NCI-H2171 (cell line): ENCODE measurements at regions not wholly inside any gene's neighbourhood (a gene's known extent, or its start where the extent isn't known, plus 50 kb on each side); places are given as distances from the start of the nearest gene placed in this dataset.

Experiments used
- DNase-seq: peaks from one replicate; lab custom pipeline; 2025; lab: John Stamatoyannopoulos, UW

DNA sequence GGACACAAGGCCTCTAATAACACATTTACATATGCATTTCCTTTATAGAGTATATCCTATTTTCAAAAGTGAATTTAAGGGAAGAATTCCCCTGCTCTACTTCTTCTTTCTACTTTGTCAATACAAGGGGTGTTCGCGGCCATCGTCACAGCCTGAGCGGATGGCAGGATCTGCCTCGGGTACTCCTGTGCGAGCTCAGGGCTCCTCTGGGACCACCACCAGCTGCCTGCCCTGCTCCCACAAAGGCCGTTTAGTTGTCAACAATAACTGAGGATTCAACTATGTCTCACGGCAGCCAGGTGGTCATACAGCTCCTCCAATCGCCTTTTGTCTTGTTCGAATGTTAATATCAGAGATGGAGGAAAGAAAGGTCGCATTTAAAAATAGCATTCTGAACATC is 228.2 kb upstream of the TENM3 start:
- no peak for DNase-seq

DNA sequence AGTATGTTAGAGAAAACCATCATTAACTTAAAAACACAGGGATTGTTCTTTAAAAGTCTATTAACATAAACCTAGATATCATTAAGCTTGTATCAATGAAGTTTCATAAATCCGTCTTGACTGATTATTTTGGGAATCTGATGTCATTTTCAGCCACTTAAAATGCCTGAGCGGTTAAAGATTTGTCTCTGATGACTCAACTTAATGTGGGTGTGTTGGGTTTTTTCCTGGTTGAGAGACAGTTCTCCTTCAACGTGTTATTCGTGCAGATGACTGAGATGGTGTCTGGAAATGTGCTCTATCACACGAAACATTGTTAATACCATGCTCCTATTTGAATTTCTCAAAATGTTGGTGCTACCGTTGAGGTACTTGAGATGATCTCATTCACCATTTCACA is 227.3 kb upstream of the TENM3 start:
- no peak for DNase-seq

DNA sequence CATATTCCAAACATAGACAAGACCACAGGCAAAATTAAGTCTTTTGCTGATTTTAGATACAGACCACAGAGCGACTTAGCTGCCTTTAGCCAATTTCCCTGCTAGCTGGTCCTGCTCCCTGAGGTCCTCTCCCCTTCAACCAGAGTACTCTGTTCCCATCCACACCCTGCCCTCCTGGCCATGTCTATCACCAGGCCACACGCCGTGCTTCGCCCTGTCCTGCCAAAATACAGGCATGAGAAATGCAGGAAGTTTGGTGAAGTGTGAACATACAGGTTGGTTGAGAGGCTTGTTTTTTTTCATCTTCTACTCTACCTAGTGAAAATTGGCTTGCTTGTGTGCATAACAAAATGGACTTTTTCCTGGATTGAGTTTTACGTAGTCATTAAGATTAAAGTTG is 226.2 kb upstream of the TENM3 start:
- DNase-seq, result no peak

DNA sequence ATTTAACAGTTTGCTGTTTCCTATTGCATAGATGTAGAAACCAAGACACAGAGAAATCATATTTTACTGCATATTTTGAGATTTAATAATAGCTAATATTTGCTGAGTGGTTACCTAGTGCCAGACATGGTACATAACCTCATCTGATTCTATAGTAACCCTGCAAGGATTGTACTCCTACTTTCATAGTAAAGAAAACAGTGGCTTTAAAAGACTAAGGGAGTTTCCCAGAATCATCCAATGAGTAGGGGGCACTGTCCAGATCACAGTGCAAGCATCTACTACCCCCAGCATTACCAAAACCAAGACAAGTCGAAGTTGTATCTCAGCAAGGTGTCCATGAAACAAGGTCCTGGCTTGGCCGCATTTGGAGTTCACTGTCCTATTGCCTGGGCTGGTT is 224.5 kb upstream of the TENM3 start:
- no peak for DNase-seq

DNA sequence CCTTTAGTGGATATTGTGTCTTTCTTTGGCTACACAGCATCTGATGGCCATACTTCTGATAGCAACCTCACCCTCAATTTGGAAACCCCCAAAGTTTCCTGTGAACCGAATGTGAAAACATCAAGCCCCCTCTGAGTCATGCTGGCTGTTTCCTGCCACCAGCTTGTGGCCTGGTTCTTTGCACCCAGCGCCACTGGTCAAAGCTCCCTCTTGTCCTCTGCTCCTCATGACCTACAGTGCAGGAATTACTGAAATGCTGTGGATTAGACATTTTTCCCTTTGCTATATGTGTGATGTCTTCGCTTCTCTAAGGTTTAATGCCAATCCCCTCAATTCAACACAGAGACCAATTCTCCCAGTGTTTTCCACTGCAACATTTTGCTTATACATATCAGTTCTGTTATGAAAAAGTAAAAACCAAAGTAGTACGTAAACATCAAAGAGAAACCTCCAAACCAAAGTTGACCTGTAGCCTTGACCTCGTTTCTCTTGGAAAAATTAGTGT is 224.0 kb upstream of the TENM3 start:
- DNase-seq, result no peak

DNA sequence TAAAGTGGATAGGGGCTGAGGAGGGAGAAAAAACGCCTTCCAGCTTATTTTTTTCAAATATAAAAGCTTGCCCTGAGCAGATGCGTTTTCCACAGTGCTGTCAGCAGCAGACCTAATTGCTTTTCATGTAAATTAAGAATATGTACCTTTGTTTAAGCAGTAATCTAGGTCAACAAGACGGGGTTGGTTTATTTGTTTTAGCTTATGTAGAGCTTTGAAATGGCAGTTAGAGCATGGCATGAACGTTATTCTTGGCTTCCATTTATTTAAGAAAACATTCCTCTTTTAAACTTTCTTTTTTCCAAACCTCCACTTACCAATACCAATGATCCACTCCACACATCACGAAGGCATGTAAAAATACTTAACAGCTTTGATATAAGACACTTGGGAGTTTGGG is 220.3 kb upstream of the TENM3 start:
- DNase-seq, result no peak

DNA sequence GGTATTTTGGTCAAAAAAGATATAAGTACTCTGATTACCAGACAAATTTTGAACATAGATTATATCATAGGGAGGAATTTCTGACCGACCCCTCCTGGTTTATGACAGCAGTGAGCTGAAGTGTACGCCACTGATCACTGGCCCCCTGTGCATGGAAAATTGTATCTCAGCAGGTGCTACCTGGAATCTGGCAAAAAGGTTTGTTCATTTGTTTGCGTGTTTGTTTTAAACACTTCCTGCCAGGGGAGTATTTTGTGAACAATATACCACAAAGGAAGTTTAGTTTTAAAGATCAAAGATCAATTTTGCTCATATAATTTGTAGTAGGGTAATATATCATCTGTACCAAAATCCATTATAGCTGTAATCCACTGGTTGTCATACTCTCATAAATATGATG is 219.7 kb upstream of the TENM3 start:
- DNase-seq, result no peak

DNA sequence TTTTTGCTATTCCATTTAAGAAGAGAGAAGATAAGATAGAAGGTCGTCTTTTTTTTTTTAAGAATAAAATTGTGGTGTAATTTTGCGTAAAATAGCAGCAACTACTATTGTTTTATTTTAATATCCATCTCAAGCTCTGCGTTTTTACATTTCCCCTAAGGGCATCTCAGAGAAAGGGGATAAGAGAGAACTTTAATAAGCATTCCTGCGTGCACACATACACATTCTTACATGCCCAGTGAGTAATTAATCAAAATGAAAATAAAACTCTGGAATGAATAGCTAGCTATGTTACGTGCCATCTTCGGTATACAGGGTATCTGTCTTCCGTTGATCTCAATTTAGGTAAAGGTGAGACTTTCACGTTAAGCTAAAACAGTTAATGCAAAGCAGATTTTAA is 200.3 kb upstream of the TENM3 start:
- DNase-seq, result no peak

DNA sequence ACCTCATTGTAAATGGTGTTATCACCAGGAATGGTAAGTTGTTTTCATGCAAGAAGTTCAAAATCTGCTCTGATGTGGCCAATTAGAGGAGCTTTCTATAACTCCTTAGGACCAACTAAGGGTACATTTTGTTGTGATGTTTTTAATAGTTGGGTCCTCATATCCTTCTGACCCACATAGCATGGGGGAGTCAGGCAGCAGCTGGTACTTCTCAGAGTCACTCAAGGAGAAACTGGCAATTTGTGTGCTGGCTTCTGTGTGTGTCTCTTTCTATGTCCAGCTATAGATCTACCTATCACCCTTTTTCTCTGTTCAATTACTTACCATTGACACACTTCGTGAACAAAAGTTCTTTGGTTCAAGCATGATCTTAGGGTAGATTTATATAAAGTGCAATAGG is 194.3 kb upstream of the TENM3 start:
- DNase-seq, result no peak

DNA sequence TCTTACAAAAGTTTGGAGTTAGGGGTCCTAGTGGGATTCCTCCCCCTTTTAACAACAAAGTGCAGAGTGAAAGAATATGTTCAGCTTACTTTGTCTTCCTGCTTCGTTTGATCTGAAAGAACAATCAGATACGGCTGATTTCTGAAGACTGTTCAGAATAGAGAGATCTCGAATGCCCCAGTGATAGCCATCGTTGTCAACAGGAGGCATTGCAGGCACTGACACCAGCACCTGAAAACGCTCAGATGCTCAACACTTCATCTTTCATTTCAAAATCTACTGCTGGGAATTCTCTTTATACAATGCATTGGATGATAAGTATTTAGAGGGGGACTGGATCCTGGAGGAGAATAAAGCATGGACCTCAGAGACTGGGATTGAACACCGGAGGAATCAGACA is 186.3 kb upstream of the TENM3 start:
- no peak for DNase-seq

DNA sequence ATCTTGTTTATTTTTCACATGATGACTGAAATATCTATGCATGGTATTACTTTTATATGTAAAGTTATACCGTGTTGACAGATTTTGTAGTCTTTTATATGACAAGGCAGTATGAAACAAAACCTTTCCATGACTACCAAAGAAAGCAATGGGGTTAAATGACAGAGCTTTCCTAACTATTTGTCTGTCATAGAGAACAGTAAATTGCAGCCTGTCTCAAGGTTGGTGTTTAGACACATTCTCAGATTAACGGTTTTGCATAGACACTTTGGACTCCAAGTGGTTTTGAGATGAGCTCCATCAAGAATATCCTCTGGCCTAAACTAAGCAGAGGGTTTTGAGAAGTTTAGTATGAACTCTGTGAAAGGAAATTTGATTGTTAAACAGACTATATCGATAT is 180.7 kb upstream of the TENM3 start:
- DNase-seq, result no peak

DNA sequence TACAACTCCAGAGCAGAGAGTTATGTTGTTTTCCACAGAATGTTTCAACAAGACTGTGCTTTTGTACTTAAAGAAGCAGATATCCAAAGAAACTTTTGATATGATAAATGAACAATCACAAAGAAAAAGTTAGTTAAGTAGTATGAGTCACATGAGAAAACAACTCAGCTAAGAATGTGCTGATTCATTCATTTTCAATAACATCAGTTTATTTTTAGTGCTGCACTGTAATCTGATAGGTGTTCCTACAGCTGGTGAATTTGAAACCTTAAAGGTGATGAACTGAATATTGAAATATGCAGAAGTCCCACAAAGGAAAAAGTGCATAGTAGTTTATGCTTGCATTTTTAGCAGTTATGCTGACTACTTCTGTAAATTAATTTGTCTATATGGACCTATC is 180.3 kb upstream of the TENM3 start:
- DNase-seq, result no peak

DNA sequence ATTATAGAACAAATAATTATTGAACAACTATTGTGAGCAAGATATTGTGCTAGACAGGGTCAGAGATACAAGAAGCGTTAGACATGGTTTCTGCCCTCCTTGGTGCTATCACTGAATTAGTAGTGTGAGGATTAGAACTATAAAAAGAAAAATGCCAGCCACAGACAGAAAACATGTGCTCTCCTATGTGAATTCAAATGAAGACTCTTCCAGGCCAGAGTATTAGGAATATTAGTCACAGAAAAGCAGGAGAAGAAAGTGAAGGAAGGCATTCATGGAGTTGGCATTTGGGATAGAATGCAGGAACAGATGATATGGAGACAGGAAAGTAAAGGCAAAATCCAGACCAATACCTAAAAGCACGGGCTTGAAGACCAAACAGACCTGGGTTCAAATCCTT is 179.6 kb upstream of the TENM3 start:
- DNase-seq, result no peak

DNA sequence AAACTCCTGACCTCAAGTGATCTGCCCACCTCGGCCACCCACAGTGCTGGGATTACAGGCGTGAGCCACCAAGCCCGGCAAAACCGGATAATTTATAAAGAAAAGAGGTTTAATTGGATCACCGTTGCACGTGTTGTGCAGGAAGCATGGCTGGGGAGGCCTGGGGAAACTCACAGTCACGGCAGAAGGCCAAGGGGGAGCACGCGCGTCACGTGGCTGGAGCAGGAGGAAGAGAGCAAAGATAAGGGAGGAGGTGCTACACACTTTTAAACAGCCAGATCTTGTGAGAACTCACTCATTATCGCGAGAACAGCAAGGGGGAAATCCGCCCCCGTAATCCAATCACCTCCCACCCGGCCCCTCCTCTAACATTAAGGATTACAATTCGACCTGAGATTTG is 177.9 kb upstream of the TENM3 start:
- DNase-seq, result no peak

DNA sequence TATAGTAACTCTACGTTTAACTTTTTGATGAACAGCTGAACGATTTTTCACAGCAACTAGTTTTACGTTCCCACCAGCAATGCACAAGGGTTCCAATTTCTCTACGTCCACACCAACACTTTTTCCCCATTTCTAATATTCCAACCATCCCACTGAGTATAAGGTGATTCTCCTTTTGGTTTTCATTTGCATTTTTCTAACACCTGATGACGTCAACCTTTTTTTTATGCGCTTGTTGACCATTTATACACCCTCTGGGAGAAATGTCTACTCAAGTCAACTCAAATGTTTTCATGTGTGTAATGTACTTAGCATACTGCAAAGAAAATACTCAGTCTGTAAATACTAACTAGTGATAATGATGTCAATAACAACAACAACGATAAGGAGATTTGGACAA is 177.2 kb upstream of the TENM3 start:
- DNase-seq, result no peak

DNA sequence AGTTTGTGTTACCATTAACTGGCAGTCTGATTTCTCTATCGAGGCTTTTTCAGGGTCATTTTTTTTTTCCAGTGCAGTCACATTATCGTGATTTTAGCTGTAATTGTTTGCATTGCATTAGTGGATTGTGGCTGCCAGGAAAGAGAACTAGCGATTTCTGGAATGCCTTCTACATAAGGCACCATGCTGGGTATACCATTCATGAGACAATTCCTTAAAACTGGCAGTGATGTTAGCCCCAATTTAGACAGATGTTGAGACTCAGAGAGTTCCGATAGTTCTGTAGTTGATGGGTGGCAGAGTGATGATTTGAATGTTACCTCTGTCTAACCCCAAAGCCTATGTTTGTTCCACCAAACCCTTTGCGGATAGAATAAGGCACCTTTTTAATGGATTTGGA is 175.4 kb upstream of the TENM3 start:
- DNase-seq, result no peak

DNA sequence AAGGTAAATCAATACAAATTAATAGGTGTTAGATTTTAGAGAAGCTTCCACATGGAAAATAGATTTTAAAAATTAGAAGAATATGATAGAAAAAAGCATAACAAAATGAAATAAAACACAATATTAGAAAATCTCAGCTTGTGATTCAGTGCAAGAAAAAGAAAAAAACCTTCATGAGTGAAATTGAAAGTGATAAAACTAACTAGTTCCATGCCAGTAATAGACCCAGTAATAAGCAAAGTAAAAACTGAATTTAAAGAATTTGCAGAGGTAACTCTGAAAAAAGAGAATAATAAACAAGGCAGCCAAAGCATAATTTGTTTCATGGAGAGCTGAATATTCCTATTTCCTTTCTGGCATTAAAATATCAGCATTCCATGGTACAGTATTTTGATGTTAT is 174.3 kb upstream of the TENM3 start:
- DNase-seq, result no peak

DNA sequence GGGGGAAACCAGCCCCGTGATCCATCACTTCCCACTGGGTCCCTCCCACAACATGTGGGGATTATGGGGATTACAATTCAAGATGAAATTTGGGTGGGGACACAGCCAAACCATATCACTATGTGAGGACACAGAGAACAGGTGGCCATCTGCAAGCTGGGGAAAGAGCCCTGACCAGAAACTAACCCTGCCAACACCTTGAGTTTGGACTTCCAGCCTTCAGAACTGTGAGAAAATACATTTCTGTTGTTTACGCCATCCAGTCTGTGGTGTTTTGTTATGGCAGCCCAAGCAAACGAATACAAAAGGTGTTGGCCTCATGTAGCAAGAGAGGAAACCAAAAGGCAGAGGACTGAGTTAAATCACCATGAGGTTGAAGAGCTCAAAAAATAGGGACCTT is 169.9 kb upstream of the TENM3 start:
- DNase-seq, result no peak

DNA sequence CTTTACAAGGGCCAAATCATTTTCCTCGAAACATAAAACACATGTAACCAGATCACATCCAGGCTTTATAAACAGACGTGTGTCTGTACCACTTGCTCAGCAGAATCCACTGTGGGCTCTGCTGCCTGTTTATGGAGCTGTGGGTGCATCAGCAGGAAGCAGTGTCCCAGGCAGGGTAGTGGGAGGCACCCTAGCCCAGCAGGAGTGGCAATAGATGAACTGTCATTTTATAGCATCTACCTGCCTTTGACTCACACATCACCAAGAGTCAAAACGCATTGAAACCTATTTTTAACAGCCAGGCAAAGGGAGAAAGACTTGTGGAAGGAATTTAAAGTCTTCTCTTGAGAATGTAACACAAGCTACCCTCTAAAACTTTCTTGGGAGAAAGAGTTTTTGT is 169.1 kb upstream of the TENM3 start:
- DNase-seq, result no peak

DNA sequence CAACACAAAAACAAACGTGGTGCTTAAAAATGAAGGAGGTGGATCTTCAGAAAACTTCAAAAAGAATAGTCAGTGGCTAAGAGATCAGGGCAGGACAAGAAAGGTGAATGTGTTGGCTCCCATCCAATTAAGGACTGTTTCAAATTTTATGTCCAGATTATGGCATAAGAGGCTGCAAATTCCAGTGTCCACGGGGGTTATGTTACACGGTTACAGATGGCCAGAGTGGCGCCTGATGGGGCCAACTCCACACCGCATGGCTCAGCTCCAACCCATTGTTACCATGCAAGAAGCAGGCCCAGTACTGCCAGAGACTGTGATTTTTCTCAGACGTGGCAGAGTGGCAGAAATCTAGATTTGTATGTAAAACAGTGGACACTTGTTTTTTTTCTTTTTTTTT is 168.4 kb upstream of the TENM3 start:
- DNase-seq, result no peak

DNA sequence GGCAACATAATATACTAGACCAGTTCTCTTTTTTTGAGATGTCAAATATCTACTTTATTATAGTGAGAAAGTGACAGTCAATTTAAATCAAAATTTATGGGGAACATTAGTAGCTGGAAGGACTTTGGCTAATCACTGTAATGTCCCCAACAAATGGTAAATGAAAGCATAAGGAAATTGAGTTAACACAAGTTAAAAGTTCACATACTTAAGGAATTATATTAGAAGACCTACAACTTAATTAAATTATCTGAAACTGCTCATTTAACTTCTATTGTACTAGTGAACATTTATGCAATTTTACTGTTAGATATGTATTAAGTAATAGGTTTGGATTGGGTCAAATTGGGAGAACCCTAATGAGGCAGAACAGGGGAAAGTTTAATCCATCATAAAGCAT is 160.3 kb upstream of the TENM3 start:
- no peak for DNase-seq

DNA sequence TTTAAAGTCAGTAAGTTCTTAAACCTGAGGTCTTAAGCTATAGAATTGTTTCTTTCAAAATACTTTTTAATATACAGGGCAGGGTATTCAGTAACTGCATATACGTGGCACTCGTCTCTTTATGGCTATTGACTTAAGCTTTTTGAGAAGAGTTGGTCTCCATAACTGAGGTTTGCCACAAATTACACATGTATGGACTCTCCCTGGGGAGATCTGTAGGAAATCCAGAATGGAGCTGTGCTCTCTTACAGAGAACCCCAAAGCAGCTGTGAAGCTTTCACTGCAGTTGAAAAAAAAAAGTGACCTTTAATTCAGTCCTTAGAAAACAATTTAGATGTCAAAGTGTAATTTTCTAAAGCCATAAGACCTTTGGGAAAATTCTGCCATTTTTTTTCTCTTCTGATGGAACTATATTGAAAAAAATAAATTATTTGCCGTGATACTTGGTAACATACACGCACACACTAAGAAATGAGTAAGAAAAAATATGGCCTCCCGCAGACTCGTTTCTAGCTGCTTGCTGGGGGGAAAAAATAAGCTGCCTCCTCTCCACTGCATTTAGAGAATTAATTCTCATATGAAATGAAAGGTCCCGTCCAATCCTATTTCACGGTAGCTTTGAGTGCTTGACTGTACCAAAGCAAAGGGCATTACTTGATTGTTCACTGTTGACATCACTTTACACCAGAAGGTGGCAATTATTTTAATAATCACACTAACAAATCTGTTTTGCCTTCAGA is 159.4 kb upstream of the TENM3 start:
- DNase-seq, result no peak

DNA sequence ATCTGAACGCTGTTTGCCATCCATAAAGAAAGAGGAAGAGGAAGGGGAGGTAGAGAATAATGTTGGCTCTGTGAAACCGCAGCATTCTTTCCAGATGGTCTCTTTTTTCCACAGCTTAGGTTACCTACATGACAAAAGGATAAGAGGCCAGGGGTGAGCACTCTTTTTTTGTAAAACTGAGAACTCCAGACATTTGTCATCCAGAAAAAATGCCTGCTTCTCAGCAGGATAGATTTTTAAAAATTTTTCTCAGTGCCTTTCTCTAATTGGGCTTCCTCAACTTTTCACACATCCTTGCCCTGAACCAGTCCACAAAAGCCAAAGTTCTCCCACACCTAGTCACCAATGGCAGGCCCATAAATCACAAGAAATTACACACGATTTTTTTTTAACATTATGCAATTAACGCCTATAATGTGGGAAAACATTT is 158.1 kb upstream of the TENM3 start:
- DNase-seq, result no peak

DNA sequence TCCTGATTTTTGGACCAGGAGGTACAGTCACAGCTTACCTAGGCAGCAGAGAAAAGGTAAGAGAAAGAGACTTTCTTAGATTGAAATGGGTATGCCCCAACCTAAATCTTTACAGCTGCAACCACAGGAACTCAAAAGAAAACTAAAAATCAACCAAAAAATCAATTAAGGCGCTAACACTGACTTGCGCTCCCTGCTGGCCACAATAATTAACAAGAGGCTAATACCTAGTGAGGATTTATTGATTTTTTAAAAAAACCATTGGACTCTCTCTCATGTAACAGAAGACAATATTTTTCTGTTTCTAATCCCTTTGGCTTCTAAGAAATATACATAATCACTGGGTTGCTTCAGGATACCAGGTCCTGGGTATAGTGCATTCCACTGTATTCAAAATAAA is 153.9 kb upstream of the TENM3 start:
- no peak for DNase-seq

DNA sequence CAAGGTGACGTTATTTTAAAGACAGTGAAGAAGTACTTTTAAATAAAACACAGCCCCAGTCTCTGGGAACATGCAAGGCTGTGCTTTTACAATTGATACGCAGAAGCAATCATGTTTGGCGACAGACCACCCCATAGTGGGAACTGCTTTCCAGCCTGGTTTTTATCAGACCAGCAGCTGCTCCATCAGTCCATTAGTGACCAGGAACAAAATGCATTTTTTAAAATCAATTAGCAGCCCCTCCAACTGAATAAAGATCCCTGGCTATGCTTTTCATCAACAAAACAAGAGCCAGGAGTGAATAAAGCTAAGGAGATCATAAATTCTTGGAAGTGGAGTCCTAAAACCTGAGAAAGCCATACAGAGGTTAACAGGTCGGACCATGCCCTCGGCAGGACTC is 153.0 kb upstream of the TENM3 start:
- DNase-seq, result no peak
